ENCODE measurements at regions not wholly inside any gene's neighbourhood (a gene's known extent, or its start where the extent isn't known, plus 50 kb on each side); places are given as distances from the start of the nearest gene placed in this dataset.
"Not testable (repeated sequence)": the region's sequence is repeated elsewhere in the genome, so short reads cannot be mapped to it uniquely, and the experiment has no call there.

GRCh38 chr4:42205541-42205940 lies 53.1 kb upstream of the BEND4 start:
- DNase-seq (ENCODE audit: low spot score): no peak

GRCh38 chr4:42216664-42217063 lies 64.2 kb upstream of the BEND4 start:
- DNase-seq (ENCODE audit: low spot score): no peak

GRCh38 chr4:42225286-42225685 lies 72.8 kb upstream of the BEND4 start:
- DNase-seq (ENCODE audit: low spot score): no peak

GRCh38 chr4:42234817-42235216 lies 82.4 kb upstream of the BEND4 start:
- DNase-seq (ENCODE audit: low spot score): no peak

- no peak for DNase-seq (ENCODE audit: low spot score)
Measured at GRCh38 chr4:42235304-42236021, 83.0 kb upstream of the BEND4 start.

- DNase-seq (ENCODE audit: low spot score): no peak
Measured at GRCh38 chr4:42237010-42237409, 84.6 kb upstream of the BEND4 start.

GRCh38 chr4:42237451-42237850 lies 85.0 kb upstream of the BEND4 start:
- no peak for DNase-seq (ENCODE audit: low spot score)

- DNase-seq (ENCODE audit: low spot score): no peak
Measured at GRCh38 chr4:42248972-42249371, 96.5 kb upstream of the BEND4 start.

- no peak for DNase-seq (ENCODE audit: low spot score)
Measured at GRCh38 chr4:42252315-42252714, 99.9 kb upstream of the BEND4 start.

GRCh38 chr4:42257645-42258044 lies 105.2 kb upstream of the BEND4 start:
- not testable (repeated sequence) for DNase-seq (ENCODE audit: low spot score)

GRCh38 chr4:42262701-42263490 lies 110.4 kb upstream of the BEND4 start:
- DNase-seq (ENCODE audit: low spot score): no peak

GRCh38 chr4:42265782-42266602 lies 113.5 kb upstream of the BEND4 start:
- DNase-seq (ENCODE audit: low spot score): no peak

GRCh38 chr4:42267724-42268123 lies 115.3 kb upstream of the BEND4 start:
- no peak for DNase-seq (ENCODE audit: low spot score)

GRCh38 chr4:42268824-42269223 lies 116.4 kb upstream of the BEND4 start:
- no peak for DNase-seq (ENCODE audit: low spot score)

GRCh38 chr4:42271096-42271495 lies 118.6 kb upstream of the BEND4 start:
- DNase-seq (ENCODE audit: low spot score): no peak

GRCh38 chr4:42277291-42277690 lies 120.0 kb upstream of the SHISA3 start:
- DNase-seq (ENCODE audit: low spot score): no peak

- DNase-seq (ENCODE audit: low spot score): no peak
Measured at GRCh38 chr4:42278709-42279324, 118.5 kb upstream of the SHISA3 start.

GRCh38 chr4:42280327-42281095 lies 116.8 kb upstream of the SHISA3 start:
- peak; percentile 27 for DNase-seq (ENCODE audit: low spot score)

- no peak for DNase-seq (ENCODE audit: low spot score)
Measured at GRCh38 chr4:42281324-42282020, 115.8 kb upstream of the SHISA3 start.

All from SK-N-DZ (cell line).